GM19025 (cell line): ENCODE measurements at regions not wholly inside any gene's neighbourhood (a gene's known extent, or its start where the extent isn't known, plus 50 kb on each side); places are given as distances from the start of the nearest gene placed in this dataset.

Experiments
- ATAC-seq: cut with Tn5 transposase; IDR thresholded peaks from one replicate; pipeline ENCODE4 v1.9.1; 2021; ENCODE audit warnings: mild to moderate bottlenecking, low read depth, moderate library complexity; ENCODE audit not compliant: unreplicated experiment

- ATAC-seq = no peak
These were observed 146.9 kb downstream of the CD47 start for GRCh38 chr3:107943786-107944523.

- no peak for ATAC-seq
These were observed 147.7 kb downstream of the CD47 start for GRCh38 chr3:107942951-107943749.

DNA sequence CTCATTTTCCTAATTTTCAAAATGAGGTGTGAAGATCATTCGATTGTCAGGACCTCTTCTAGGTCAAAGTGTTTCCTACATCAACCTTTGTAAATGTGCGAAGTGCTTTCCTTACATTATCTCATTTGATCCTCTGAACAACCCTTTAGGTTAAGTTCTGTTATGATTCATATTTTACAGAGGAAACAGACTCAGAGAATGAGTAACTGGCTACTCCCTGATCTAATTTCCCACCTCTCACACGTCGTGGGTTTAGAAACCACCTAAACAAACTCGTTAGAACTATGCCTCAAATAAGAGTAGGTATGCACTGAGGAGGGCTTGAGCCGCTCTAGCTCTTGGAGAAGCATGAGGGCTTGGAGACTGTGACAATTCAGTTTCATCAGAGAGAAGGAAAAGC is 148.6 kb downstream of the CD47 start:
- ATAC-seq = no peak

DNA sequence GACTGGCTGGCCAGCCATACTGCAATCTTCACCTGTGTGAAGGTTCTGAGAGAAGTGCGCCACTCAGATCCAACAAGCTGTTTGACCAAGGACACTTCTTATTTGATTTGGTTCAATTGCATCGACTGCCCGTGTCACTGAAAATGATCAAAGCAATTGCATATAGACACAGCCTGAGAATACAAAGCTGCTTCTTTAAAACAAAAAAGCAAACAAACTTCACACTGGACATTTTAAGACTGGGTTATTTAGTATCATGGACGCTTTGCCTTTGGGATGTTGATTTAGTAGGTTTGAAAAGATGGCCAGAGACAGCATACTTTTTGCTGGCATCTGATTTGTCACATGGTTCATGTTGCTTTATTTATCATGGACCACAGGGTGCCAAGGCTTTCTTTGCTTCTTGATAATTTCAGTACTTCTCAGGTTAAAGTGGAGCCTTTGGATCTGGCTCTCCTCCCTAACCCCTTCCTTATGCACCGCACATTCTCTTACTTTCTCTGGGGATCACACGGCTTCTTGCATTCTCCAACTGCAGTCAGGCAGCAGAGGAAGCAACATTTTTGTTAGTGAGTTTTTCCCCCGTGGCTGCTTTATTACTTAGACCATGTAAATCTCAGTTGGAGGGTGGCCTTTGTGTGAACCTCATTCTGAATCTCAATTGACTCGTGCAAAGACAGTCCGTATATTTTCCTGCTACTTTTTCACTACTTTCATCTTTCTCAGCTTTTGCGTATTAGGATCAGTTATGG is 151.0 kb downstream of the CD47 start:
- ATAC-seq = no peak

- no peak for ATAC-seq
These were observed 152.7 kb downstream of the CD47 start for GRCh38 chr3:107938143-107938542.

DNA sequence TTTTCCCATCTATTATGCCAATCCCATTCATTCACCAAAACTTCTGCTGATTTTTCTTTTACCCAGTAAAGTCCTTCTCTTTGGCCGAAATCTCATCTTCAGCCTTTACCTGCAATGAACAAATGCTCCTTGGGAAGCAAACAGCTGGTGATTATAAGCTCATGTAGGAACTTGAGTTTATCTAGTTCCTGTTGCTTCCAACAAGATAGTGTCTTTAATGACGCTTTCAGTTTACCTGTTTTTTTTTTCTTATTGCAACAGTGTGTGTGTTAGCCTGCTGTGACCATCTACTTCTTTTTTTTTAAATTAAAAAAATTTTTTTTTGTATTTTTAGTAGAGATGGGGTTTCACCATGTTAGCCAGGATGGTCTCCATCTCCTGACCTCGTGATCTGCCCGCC is 156.0 kb downstream of the CD47 start:
- no peak for ATAC-seq

- ATAC-seq = no peak
These were observed 157.4 kb downstream of the CD47 start for GRCh38 chr3:107933450-107933849.

GRCh38 chr3:107931326-107931725 is 159.5 kb downstream of the CD47 start:
- no peak for ATAC-seq

DNA sequence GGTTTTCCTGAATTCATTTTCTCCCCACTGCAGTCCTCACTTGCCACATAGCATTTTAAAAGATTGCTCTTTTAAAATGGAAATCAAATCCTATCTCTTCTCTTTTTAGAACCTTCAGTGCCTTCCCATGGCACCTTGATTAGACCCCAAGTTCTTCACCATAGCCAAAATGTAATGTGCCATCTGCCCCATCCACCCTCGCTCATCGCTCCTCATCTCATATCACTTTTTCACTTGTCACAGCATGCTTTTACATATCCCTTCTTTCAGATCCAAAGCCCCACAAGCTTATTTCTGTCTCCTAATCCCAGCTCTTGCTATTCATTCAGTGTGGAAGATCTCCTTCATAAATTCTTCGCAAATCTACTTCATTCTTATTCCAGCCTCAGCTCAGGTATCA is 161.7 kb downstream of the CD47 start:
- ATAC-seq = no peak

DNA sequence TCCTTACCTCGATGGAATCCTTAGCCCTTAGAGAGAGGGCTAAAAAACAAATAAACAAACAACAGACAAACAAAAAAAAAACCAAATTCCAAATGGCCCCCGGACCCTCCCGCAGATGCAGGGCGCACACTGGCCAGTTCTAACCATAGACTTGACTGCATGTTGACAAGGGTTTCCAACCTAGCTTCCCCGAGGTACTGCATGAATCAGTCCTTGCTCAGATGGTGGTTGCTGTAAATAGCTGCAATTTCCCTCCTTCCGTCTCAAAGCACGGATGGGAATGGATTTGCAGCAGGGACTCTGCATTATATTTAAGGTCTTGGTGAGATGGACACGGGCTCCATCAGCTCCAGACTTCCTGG is 162.8 kb downstream of the CD47 start:
- ATAC-seq = no peak

- peak; percentile 97 for ATAC-seq
These were observed 163.3 kb downstream of the CD47 start for GRCh38 chr3:107927361-107928083.

DNA sequence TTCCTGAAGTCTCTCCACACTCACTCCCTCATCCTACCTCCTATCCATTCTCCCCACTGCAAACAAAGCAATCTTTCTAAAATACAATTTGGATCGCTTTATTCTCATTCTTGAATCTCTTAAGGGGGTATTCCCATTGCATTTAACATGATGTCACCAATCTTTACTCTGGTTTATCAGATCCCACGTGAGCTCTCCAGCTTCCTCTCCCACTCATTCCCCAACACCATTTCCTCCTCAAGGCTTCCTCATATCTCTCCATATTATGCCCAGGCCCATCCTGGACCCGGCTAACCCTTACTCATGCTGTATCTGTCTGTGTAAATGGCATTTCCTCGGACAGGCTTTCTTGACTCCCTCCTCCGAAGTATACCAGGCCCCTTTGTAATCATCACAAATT is 165.0 kb downstream of the CD47 start:
- no peak for ATAC-seq

GRCh38 chr3:107921038-107921437 is 169.8 kb downstream of the CD47 start:
- no peak for ATAC-seq

DNA sequence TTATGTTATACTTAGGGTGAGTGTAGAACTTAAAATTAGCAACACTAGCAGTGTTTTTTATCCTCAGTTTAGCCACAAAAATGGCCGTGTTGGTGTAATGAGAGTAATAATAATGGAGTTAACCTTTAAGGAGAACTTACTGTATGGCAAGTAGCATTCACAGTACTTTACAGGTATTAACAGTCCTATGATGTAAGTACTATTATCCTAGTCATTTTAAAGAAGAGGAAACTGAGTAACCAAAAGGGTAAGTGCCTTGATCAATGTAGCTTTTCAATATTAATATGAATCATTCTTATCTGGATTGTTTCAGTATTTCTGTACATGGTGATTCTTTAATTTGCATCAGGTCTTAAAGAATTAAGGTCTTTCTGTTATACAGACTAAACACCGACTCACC is 170.3 kb downstream of the CD47 start:
- ATAC-seq = no peak

DNA sequence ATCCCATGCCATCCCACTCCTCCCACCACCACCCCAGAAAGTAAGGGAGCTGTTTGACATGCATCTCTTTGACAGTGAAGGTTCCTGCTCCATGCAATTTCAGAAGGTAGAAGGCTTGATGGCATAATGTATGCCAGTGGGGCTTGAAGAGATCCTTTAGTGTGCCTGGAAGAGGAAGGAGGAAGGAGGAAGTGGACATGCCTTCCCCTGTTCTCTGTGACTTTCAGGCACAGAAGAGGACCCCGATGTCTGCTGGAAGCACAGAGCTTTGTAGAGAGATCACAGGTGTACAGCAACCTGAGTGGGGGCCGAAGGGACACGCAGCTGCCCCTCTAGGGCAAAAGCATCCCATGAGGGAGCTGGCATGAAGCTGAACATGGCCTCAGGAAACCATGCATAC is 171.6 kb downstream of the CD47 start:
- no peak for ATAC-seq

- ATAC-seq = no peak
These were observed 174.7 kb downstream of the CD47 start for GRCh38 chr3:107916171-107916570.

- ATAC-seq = no peak
These were observed 175.1 kb downstream of the CD47 start for GRCh38 chr3:107915706-107916105.

DNA sequence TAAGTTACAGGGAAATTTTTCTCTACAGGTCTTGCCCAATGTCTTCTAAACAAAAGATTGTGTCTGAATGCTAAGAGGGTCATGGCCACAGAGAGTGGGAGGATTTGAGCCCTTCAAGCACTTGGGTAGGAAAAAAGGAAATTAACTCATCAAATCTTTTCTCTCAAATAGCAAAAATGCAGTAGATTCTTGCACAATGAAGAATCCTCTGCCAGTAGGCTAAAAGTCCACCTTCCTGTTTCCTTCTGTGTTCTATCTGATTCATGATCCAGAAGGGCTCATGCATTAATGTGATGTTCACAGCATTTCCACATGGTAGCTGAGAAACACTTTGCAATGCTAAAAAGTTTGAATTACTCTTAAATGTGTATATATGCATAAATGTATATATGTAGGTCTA is 177.1 kb downstream of the CD47 start:
- ATAC-seq = no peak

GRCh38 chr3:107911337-107912000 is 179.4 kb downstream of the CD47 start:
- ATAC-seq = no peak

DNA sequence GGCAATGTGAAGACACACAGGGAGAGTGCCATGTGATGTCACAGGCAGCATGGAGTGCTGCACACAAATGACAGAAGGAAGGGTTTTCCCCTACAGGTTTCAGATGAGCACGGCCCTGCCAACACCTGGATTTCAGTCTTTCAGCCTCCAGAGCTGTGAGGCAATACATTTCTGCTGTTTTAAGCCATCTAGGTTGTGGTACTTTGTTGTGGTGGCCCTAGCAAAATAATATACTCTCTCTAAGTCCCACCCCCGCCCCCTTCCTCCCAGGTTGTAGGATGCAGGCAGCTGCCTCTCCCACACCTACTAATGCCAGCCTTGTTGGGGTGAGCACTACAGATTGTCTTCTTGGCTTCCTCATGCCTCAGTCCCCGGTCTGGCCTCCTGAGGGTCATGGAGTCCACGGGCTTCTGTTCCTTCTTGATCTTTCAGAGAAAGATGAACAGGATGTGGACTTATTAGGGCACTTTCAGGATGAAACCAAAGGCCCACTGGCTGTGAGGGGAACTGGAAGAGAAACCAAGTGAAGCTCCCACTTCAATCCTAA is 180.0 kb downstream of the CD47 start:
- peak; percentile 97 for ATAC-seq
